CD4-positive, alpha-beta T cell (primary cell): ENCODE measurements at regions not wholly inside any gene's neighbourhood (a gene's known extent, or its start where the extent isn't known, plus 50 kb on each side); places are given as distances from the start of the nearest gene placed in this dataset.

Source experiments
- ATAC-seq: fragments of 200-7000 bp; cut with Tn5 transposase; one replicate; pipeline ENCODE4 v1.10.0; 2022; ENCODE audit warnings: mild to moderate bottlenecking; ENCODE audit not compliant: poor library complexity
- CTCF ChIA-PET: fragments of 350-600 bp; sonication (Branson Sonifier 250); formaldehyde crosslinking; loops from one replicate; lab custom pipeline; 2021; ENCODE audit warnings: antibody characterized with exemption, inconsistent platforms; lab: Charles Lee
- POLR2A ChIA-PET: fragments of 350-600 bp; sonication (Branson Sonifier 250); formaldehyde crosslinking; loops from one replicate; lab custom pipeline; 2021; ENCODE audit warnings: antibody characterized with exemption, inconsistent platforms; lab: Charles Lee
- DNase-seq, 14 experiments: peaks; one replicate each; pipeline ENCODE4 v3.0.0-alpha.2; 2013 to 2020; ENCODE audit warnings: mixed read lengths in 2 of 14
- H3K27ac ChIP-seq, 2 donors: one replicate each; pipeline versions ENCODE4 v1.5.1 to v1.7.0; 2013; ENCODE audit warnings: low read length in 2 of 2, low read depth in 1 of 2, mild to moderate bottlenecking in 1 of 2
- H3K27me3 ChIP-seq, 2 experiments: 1 replicate in 1 of 2; 2 replicates in 1 of 2; pipeline versions ENCODE4 v1.6.1 to v1.7.0; 2013; ENCODE audit warnings: low read length in 2 of 2, control low read depth in 1 of 2, mild to moderate bottlenecking in 1 of 2, moderate library complexity in 1 of 2; ENCODE audit not compliant: insufficient read depth in 2 of 2, control insufficient read depth in 1 of 2
- H3K36me3 ChIP-seq: one replicate; pipeline ENCODE4 v1.6.1; 2013; ENCODE audit warnings: low read length, control low read depth; ENCODE audit not compliant: insufficient read depth
- H3K4me1 ChIP-seq: one replicate; pipeline ENCODE4 v1.6.1; 2013; ENCODE audit warnings: low read length, control low read depth; ENCODE audit not compliant: insufficient read depth
- H3K4me3 ChIP-seq: one replicate; pipeline ENCODE4 v1.5.1; 2013; ENCODE audit warnings: mild to moderate bottlenecking, low read length, moderate library complexity
- H3K9me3 ChIP-seq, 2 experiments: 1 replicate in 1 of 2; 2 replicates in 1 of 2; pipeline versions ENCODE4 v1.6.1 to v1.7.0; 2013; ENCODE audit warnings: low read length in 2 of 2, mild to moderate bottlenecking in 2 of 2, control low read depth in 1 of 2, moderate library complexity in 1 of 2; ENCODE audit not compliant: control insufficient read depth in 1 of 2, insufficient read depth in 1 of 2
- H3K27ac Mint-ChIP-seq: one replicate; pipeline ENCODE4 v1.8.0; 2020; ENCODE audit warnings: mixed read lengths
- H3K27me3 Mint-ChIP-seq: one replicate; pipeline ENCODE4 v1.8.0; 2021; ENCODE audit warnings: mixed read lengths
- H3K36me3 Mint-ChIP-seq: one replicate; pipeline ENCODE4 v1.8.0; 2021; ENCODE audit warnings: low read depth, mixed read lengths
- H3K4me1 Mint-ChIP-seq: one replicate; pipeline ENCODE4 v1.8.0; 2021; ENCODE audit warnings: low read depth, mixed read lengths
- H3K4me3 Mint-ChIP-seq: one replicate; pipeline ENCODE4 v1.8.0; 2020; ENCODE audit warnings: mild to moderate bottlenecking, mixed read lengths
- H3K9me3 Mint-ChIP-seq: one replicate; pipeline ENCODE4 v1.8.0; 2020; ENCODE audit warnings: mixed read lengths
- CTCF ChIP-seq: fragments of 200-600 bp; IDR thresholded peaks from one replicate; pipeline ENCODE4 v1.8.0; 2022; ENCODE audit warnings: antibody characterized with exemption, mild to moderate bottlenecking
- intact Hi-C, 2 experiments: fragments of 100-400 bp; cut with DNase I in 1 of 2; cut with micrococcal nuclease in 1 of 2; formaldehyde crosslinking; loops; one replicate each; pipeline versions ENCODE4 v1.15.1 to v1.9.0; 2023 to 2025; cut with DNase I, micrococcal nuclease

- no peaks in the 10 kb centered on the region for H3K36me3 Mint-ChIP-seq
- no peak overlapping the region for H3K4me3 Mint-ChIP-seq
- H3K27me3 Mint-ChIP-seq, result no peaks in the 10 kb centered on the region
- ChIA-PET POLR2A (no interaction called here), CTCF (no interaction called here)
- H3K27ac Mint-ChIP-seq, result no peak overlapping the region
- Histone ChIP-seq H3K27ac (no peak overlapping the region), H3K4me1 (no peaks in the 10 kb centered on the region), H3K9me3 (no peaks in the 10 kb centered on the region), H3K27me3 (no peaks in the 10 kb centered on the region), H3K4me3 (no peak overlapping the region), H3K36me3 (no peaks in the 10 kb centered on the region)
- no peak for TF ChIP-seq CTCF
- no peaks in the 10 kb centered on the region for H3K4me1 Mint-ChIP-seq
- no peaks in the 10 kb centered on the region for H3K9me3 Mint-ChIP-seq
- DNase-seq (no peak), ATAC-seq (no peak)
- intact Hi-C loops, result no loop called here
Observed at GRCh38 chr7:136033413-136034031, 56.4 kb upstream of the MTPN start.

GRCh38 chr7:136030867-136031318 lies 53.7 kb upstream of the MTPN start:
- H3K9me3 Mint-ChIP-seq, result no peaks in the 10 kb centered on the region
- no peak overlapping the region for H3K4me3 Mint-ChIP-seq
- no peaks in the 10 kb centered on the region for H3K36me3 Mint-ChIP-seq
- H3K27me3 Mint-ChIP-seq, result no peaks in the 10 kb centered on the region
- H3K27me3 ChIP-seq, result no peaks in the 10 kb centered on the region
- DNase-seq (no peak), ATAC-seq (no peak)
- no peaks in the 10 kb centered on the region for H3K9me3 ChIP-seq
- H3K36me3 ChIP-seq, result no peaks in the 10 kb centered on the region
- no peak for TF ChIP-seq CTCF
- H3K27ac Mint-ChIP-seq, result no peak overlapping the region
- intact Hi-C loops, result no loop called here
- H3K4me1 ChIP-seq, result no peaks in the 10 kb centered on the region
- no peak overlapping the region for H3K27ac ChIP-seq
- H3K4me3 ChIP-seq, result no peak overlapping the region
- POLR2A ChIA-PET, result no interaction called here
- CTCF ChIA-PET, result no interaction called here
- no peaks in the 10 kb centered on the region for H3K4me1 Mint-ChIP-seq

GRCh38 chr7:136030330-136030729 lies 53.2 kb upstream of the MTPN start:
- ChIA-PET POLR2A (no interaction called here), CTCF (no interaction called here)
- Mint-ChIP-seq H3K27ac (no peak overlapping the region), H3K36me3 (no peaks in the 10 kb centered on the region), H3K4me3 (no peak overlapping the region), H3K9me3 (no peaks in the 10 kb centered on the region), H3K4me1 (no peaks in the 10 kb centered on the region), H3K27me3 (no peaks in the 10 kb centered on the region)
- H3K4me1 ChIP-seq, result no peaks in the 10 kb centered on the region
- H3K9me3 ChIP-seq, result no peaks in the 10 kb centered on the region
- H3K4me3 ChIP-seq, result no peak overlapping the region
- intact Hi-C loops, result no loop called here
- no peak overlapping the region for H3K27ac ChIP-seq
- ATAC-seq, result no peak
- no peak for TF ChIP-seq CTCF
- H3K27me3 ChIP-seq, result no peaks in the 10 kb centered on the region
- no peaks in the 10 kb centered on the region for H3K36me3 ChIP-seq
- DNase-seq, result no peak
